ENCODE measurements at regions not wholly inside any gene's neighbourhood (a gene's known extent, or its start where the extent isn't known, plus 50 kb on each side); places are given as distances from the start of the nearest gene placed in this dataset.
A peak's percentile ranks its signal among the peaks of the same experiment; 100 is the strongest.

GRCh38 chr1:192747301-192747700, 61.5 kb upstream of the RGS2 start:
- no peaks in the 10 kb centered on the region for H3K36me3 ChIP-seq (ENCODE audit: control insufficient read depth, insufficient read depth, low read length, severe bottlenecking)
- H3K27me3 ChIP-seq (replicated peaks; ENCODE audit: control insufficient read depth, insufficient read depth, low read length) = no peaks in the 10 kb centered on the region
- peak; percentile 46 for DNase-seq (ENCODE audit: low read depth)
- peaks cover 8% of the 10 kb centered on the region for H3K4me1 ChIP-seq (ENCODE audit: control insufficient read depth, insufficient read depth, low read length)
- no peaks in the 10 kb centered on the region for H3K9me3 ChIP-seq (ENCODE audit: control insufficient read depth, low read length)
- H3K4me3 ChIP-seq (ENCODE audit: low read length) = no peak overlapping the region
- no peak overlapping the region for H3K9ac ChIP-seq (ENCODE audit: low read length)

- Histone ChIP-seq H3K27me3 (replicated peaks; ENCODE audit: control insufficient read depth, insufficient read depth, low read length) (no peaks in the 10 kb centered on the region), H3K4me3 (ENCODE audit: low read length) (no peak overlapping the region), H3K4me1 (ENCODE audit: control insufficient read depth, insufficient read depth, low read length) (peaks cover 8% of the 10 kb centered on the region), H3K36me3 (ENCODE audit: control insufficient read depth, insufficient read depth, low read length, severe bottlenecking) (no peaks in the 10 kb centered on the region), H3K9ac (ENCODE audit: low read length) (no peak overlapping the region), H3K9me3 (ENCODE audit: control insufficient read depth, low read length) (no peaks in the 10 kb centered on the region)
- no peak for DNase-seq (ENCODE audit: low read depth)
Measured at GRCh38 chr1:192747943-192748342, 60.9 kb upstream of the RGS2 start.

DNA sequence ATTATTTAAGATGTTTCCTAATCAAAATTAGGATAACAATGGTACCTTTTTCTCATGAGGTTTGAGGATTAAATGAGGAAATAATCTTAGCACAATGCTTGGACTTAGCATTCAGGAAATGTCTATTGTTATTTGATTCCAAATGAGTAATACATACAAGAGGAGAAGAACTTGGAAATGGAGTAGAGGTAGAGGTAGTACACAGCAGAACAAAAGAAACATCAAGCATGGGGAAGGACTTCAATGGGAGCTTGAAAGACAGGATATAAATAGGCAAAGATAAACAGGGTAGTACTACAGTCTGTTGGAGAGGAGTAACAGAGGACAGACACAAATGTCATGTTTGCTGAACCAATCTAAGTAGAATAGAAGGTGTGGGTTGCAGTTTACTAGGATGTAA, 59.5 kb upstream of the RGS2 start:
- no peak overlapping the region for H3K9ac ChIP-seq (ENCODE audit: low read length)
- H3K4me1 ChIP-seq (ENCODE audit: control insufficient read depth, insufficient read depth, low read length) = peaks cover 8% of the 10 kb centered on the region
- no peaks in the 10 kb centered on the region for H3K27me3 ChIP-seq (replicated peaks; ENCODE audit: control insufficient read depth, insufficient read depth, low read length)
- no peaks in the 10 kb centered on the region for H3K36me3 ChIP-seq (ENCODE audit: control insufficient read depth, insufficient read depth, low read length, severe bottlenecking)
- no peak for DNase-seq (ENCODE audit: low read depth)
- H3K9me3 ChIP-seq (ENCODE audit: control insufficient read depth, low read length) = no peaks in the 10 kb centered on the region
- no peak overlapping the region for H3K4me3 ChIP-seq (ENCODE audit: low read length)

DNA sequence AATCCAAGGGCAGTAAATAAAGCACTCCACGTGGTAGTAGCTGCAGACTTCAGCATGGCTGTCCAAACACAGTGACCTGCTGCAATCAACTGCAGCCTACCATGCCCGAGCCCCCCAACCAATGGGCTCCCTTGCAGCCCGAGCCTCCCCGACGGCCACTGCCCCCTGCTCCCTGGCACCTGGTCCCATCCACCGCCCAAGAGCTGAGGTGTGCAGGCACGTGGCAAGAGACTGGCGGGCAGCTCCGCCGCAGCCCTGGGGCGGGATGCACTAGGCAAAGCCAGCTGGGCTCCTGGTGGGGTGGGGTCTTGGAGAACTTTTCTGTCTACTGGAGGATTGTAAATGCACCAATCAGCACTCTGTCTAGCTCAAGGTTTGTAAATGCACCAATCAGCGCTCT, 57.6 kb upstream of the RGS2 start:
- no peaks in the 10 kb centered on the region for H3K36me3 ChIP-seq (ENCODE audit: control insufficient read depth, insufficient read depth, low read length, severe bottlenecking)
- H3K27me3 ChIP-seq (replicated peaks; ENCODE audit: control insufficient read depth, insufficient read depth, low read length) = no peaks in the 10 kb centered on the region
- no peak for DNase-seq (ENCODE audit: low read depth)

DNA sequence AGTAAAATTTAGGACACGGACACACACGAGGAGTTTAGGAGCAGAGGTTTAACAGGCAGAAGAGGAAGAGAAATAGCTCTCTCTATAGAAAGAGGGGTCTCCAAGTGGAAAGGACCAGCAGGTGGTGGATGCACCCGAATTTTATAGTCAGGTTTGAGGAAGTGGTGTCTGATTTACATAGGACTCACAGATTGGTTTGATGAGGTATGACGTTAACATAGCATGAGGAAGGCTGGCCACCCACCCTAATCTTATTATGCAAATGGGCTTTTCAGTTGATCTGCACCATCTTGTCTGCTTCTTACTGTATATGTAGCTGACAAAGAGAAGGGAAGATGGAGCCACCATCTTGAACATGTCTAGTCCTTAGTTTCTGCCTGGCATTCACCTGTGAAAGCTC, 52.5 kb upstream of the RGS2 start:
- H3K4me3 ChIP-seq (ENCODE audit: low read length) = no peak overlapping the region
- no peak for DNase-seq (ENCODE audit: low read depth)
- H3K9ac ChIP-seq (ENCODE audit: low read length) = no peak overlapping the region
- no peaks in the 10 kb centered on the region for H3K9me3 ChIP-seq (ENCODE audit: control insufficient read depth, low read length)
- no peaks in the 10 kb centered on the region for H3K27me3 ChIP-seq (replicated peaks; ENCODE audit: control insufficient read depth, insufficient read depth, low read length)
- no peaks in the 10 kb centered on the region for H3K4me1 ChIP-seq (ENCODE audit: control insufficient read depth, insufficient read depth, low read length)
- no peaks in the 10 kb centered on the region for H3K36me3 ChIP-seq (ENCODE audit: control insufficient read depth, insufficient read depth, low read length, severe bottlenecking)

More for the DNA sequence above, 57.6 kb upstream of the RGS2 start:
- Histone ChIP-seq H3K4me1 (ENCODE audit: control insufficient read depth, insufficient read depth, low read length) (peaks cover 8% of the 10 kb centered on the region), H3K4me3 (ENCODE audit: low read length) (no peak overlapping the region), H3K9me3 (ENCODE audit: control insufficient read depth, low read length) (no peaks in the 10 kb centered on the region), H3K9ac (ENCODE audit: low read length) (no peak overlapping the region)

DNA sequence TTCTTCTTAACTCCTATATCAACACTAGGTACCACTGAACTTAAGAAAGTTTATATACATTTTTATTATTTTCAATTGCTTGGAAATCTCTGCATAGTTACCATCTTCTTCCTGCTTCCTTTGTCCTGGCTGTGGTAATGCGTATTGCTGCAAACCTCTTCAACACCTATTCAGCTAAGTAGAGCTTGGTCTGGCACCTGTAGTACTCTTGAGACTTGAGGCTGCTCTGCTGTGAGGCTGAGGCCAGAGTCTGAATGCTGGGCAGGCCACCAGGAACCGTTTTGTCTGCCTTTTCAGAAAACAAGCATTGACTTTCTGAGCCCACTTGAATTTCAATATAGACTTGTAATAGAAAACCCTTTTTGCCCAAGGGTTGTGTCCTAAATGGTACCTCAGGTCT, 52.0 kb upstream of the RGS2 start:
- DNase-seq (ENCODE audit: low read depth) = no peak
- Histone ChIP-seq H3K27me3 (replicated peaks; ENCODE audit: control insufficient read depth, insufficient read depth, low read length) (no peaks in the 10 kb centered on the region), H3K9me3 (ENCODE audit: control insufficient read depth, low read length) (no peaks in the 10 kb centered on the region), H3K4me3 (ENCODE audit: low read length) (no peak overlapping the region), H3K36me3 (ENCODE audit: control insufficient read depth, insufficient read depth, low read length, severe bottlenecking) (no peaks in the 10 kb centered on the region), H3K4me1 (ENCODE audit: control insufficient read depth, insufficient read depth, low read length) (no peaks in the 10 kb centered on the region), H3K9ac (ENCODE audit: low read length) (no peak overlapping the region)

GRCh38 chr1:192758492-192758891, 50.3 kb upstream of the RGS2 start:
- H3K27me3 ChIP-seq (replicated peaks; ENCODE audit: control insufficient read depth, insufficient read depth, low read length) = no peaks in the 10 kb centered on the region
- no peaks in the 10 kb centered on the region for H3K36me3 ChIP-seq (ENCODE audit: control insufficient read depth, insufficient read depth, low read length, severe bottlenecking)
- H3K4me3 ChIP-seq (ENCODE audit: low read length) = no peak overlapping the region
- no peak overlapping the region for H3K9ac ChIP-seq (ENCODE audit: low read length)
- H3K4me1 ChIP-seq (ENCODE audit: control insufficient read depth, insufficient read depth, low read length) = peaks cover 8% of the 10 kb centered on the region
- DNase-seq (ENCODE audit: low read depth) = no peak
- no peaks in the 10 kb centered on the region for H3K9me3 ChIP-seq (ENCODE audit: control insufficient read depth, low read length)

All from adipocyte (in vitro differentiated cells).